ENCODE measurements at regions not wholly inside any gene's neighbourhood (a gene's known extent, or its start where the extent isn't known, plus 50 kb on each side); places are given as distances from the start of the nearest gene placed in this dataset.

GRCh38 chr20:34189572-34190163 lies 51.6 kb upstream of the ASIP start:
- TF ChIP-seq POLR2A (IDR thresholded peaks at IDR 0.05): no peak
- no peak for TF ChIP-seq EP300 (IDR thresholded peaks at IDR 0.05)
- TF ChIP-seq CTCF (IDR thresholded peaks at IDR 0.05): no peak
